Mucosa of gallbladder (tissue), 1 donor: ENCODE measurements at regions not wholly inside any gene's neighbourhood (a gene's known extent, or its start where the extent isn't known, plus 50 kb on each side); places are given as distances from the start of the nearest gene placed in this dataset.

Experiments
- DNase-seq: peaks from one replicate; pipeline ENCODE4 v3.0.0-alpha.2; 2020; ENCODE audit warnings: low spot score
- donor health status: DM: no; HTN: no; CAD: no.

- no peak for DNase-seq
Observed at GRCh38 chr14:104356020-104356737, 217.8 kb downstream of the KIF26A start.

GRCh38 chr14:104356738-104357688 lies 218.6 kb downstream of the KIF26A start:
- no peak for DNase-seq

- DNase-seq: no peak
Observed at GRCh38 chr14:104357689-104358527, 219.5 kb downstream of the KIF26A start.

- no peak for DNase-seq
Observed at GRCh38 chr14:104358528-104359300, 220.3 kb downstream of the KIF26A start.

GRCh38 chr14:104359301-104359968 lies 220.1 kb upstream of the C14orf180 start:
- no peak for DNase-seq

GRCh38 chr14:104359969-104360442 lies 219.6 kb upstream of the C14orf180 start:
- DNase-seq: no peak

GRCh38 chr14:104360501-104360900 lies 219.1 kb upstream of the C14orf180 start:
- no peak for DNase-seq

GRCh38 chr14:104361101-104361591 lies 218.4 kb upstream of the C14orf180 start:
- no peak for DNase-seq

GRCh38 chr14:104361921-104362681 lies 217.5 kb upstream of the C14orf180 start:
- no peak for DNase-seq

- DNase-seq: no peak
Observed at GRCh38 chr14:104362761-104363605, 216.6 kb upstream of the C14orf180 start.

- no peak for DNase-seq
Observed at GRCh38 chr14:104363891-104364760, 215.4 kb upstream of the C14orf180 start.

GRCh38 chr14:104364830-104365229 lies 214.7 kb upstream of the C14orf180 start:
- no peak for DNase-seq

GRCh38 chr14:104366931-104367865 lies 212.4 kb upstream of the C14orf180 start:
- no peak for DNase-seq

- DNase-seq: no peak
Observed at GRCh38 chr14:104367866-104368750, 211.5 kb upstream of the C14orf180 start.

- no peak for DNase-seq
Observed at GRCh38 chr14:104368751-104369100, 210.8 kb upstream of the C14orf180 start.
